MV-4-11 (cell line): ENCODE measurements at regions not wholly inside any gene's neighbourhood (a gene's known extent, or its start where the extent isn't known, plus 50 kb on each side); places are given as distances from the start of the nearest gene placed in this dataset.

Experiments
- DNase-seq: peaks from one replicate; lab custom pipeline; 2025; lab: John Stamatoyannopoulos, UW

GRCh38 chr17:14886200-14886739 is 378.9 kb downstream of the PMP22 start:
- peak; percentile 13 for DNase-seq

- DNase-seq, result no peak
These were observed 383.0 kb downstream of the PMP22 start for GRCh38 chr17:14882131-14882530.

GRCh38 chr17:14875557-14876412 is 389.3 kb downstream of the PMP22 start:
- no peak for DNase-seq

- no peak for DNase-seq
These were observed 391.1 kb downstream of the PMP22 start for GRCh38 chr17:14873996-14874395.

- DNase-seq, result no peak
These were observed 391.6 kb downstream of the PMP22 start for GRCh38 chr17:14873540-14873939.

GRCh38 chr17:14871921-14872320 is 393.2 kb downstream of the PMP22 start:
- peak; percentile 20 for DNase-seq

- no peak for DNase-seq
These were observed 398.9 kb downstream of the PMP22 start for GRCh38 chr17:14866266-14866665.

- no peak for DNase-seq
These were observed 401.0 kb downstream of the PMP22 start for GRCh38 chr17:14864127-14864526.

GRCh38 chr17:14859542-14859941 is 405.6 kb downstream of the PMP22 start:
- DNase-seq, result no peak

GRCh38 chr17:14856176-14856575 is 408.9 kb downstream of the PMP22 start:
- no peak for DNase-seq

- no peak for DNase-seq
These were observed 410.4 kb downstream of the PMP22 start for GRCh38 chr17:14854691-14855090.

GRCh38 chr17:14845591-14846281 is 419.4 kb downstream of the PMP22 start:
- no peak for DNase-seq

GRCh38 chr17:14843086-14843795 is 421.9 kb downstream of the PMP22 start:
- DNase-seq, result no peak

GRCh38 chr17:14840616-14841231 is 424.4 kb downstream of the PMP22 start:
- no peak for DNase-seq

GRCh38 chr17:14838567-14838966 is 426.6 kb downstream of the PMP22 start:
- no peak for DNase-seq

GRCh38 chr17:14833201-14833785 is 431.8 kb downstream of the PMP22 start:
- DNase-seq, result peak; percentile 92

GRCh38 chr17:14831491-14831890 is 433.6 kb downstream of the PMP22 start:
- no peak for DNase-seq

GRCh38 chr17:14827396-14827919 is 437.7 kb downstream of the PMP22 start:
- DNase-seq, result no peak

- no peak for DNase-seq
These were observed 438.8 kb downstream of the PMP22 start for GRCh38 chr17:14826358-14826757.

- DNase-seq, result no peak
These were observed 446.7 kb downstream of the PMP22 start for GRCh38 chr17:14818469-14818868.

- DNase-seq, result no peak
These were observed 450.0 kb downstream of the PMP22 start for GRCh38 chr17:14815079-14815478.
